Neuronal stem cell (in vitro differentiated cells): ENCODE measurements at regions not wholly inside any gene's neighbourhood (a gene's known extent, or its start where the extent isn't known, plus 50 kb on each side); places are given as distances from the start of the nearest gene placed in this dataset.

Source experiments
- DNase-seq: peaks from one replicate; pipeline ENCODE4 v3.0.0-alpha.2; 2013; ENCODE audit warnings: low spot score
- H2AFZ ChIP-seq: one replicate; pipeline ENCODE4 v1.6.1; 2013; ENCODE audit warnings: mild to moderate bottlenecking, low read length, inconsistent platforms
- H2AK5ac ChIP-seq: 2 replicates; pipeline ENCODE4 v1.6.1; 2013; ENCODE audit warnings: low read depth, mild to moderate bottlenecking, inconsistent platforms, low read length, moderate library complexity, mixed read lengths
- H2BK120ac ChIP-seq: 2 replicates; pipeline ENCODE4 v1.6.1; 2013; ENCODE audit warnings: low read depth, mild to moderate bottlenecking, inconsistent platforms, low read length, moderate library complexity, mixed read lengths
- H2BK12ac ChIP-seq: one replicate; pipeline ENCODE4 v1.6.1; 2013; ENCODE audit warnings: low read length, inconsistent platforms
- H2BK15ac ChIP-seq: 2 replicates; pipeline ENCODE4 v1.6.1; 2013; ENCODE audit warnings: mild to moderate bottlenecking, low read length, inconsistent platforms, mixed read lengths
- H2BK5ac ChIP-seq: one replicate; pipeline ENCODE4 v1.6.1; 2013; ENCODE audit warnings: inconsistent platforms, mild to moderate bottlenecking, low read length, moderate library complexity
- H3K14ac ChIP-seq: one replicate; pipeline ENCODE4 v1.6.1; 2013; ENCODE audit warnings: low read length, inconsistent platforms
- H3K18ac ChIP-seq: 2 replicates; pipeline ENCODE4 v1.6.1; 2013; ENCODE audit warnings: low read length, inconsistent platforms
- H3K23ac ChIP-seq: 2 replicates; pipeline ENCODE4 v1.6.1; 2013; ENCODE audit warnings: low read depth, mild to moderate bottlenecking, mixed read lengths, low read length, inconsistent platforms; ENCODE audit not compliant: poor library complexity
- H3K27ac ChIP-seq: replicated peaks from 3 replicates; pipeline ENCODE4 v1.5.1; 2013; ENCODE audit warnings: low read length, inconsistent platforms
- H3K27me3 ChIP-seq, 3 experiments: 2 replicates each; pipeline ENCODE4 v1.6.1; 2013; ENCODE audit warnings: low read length in 3 of 3, mild to moderate bottlenecking in 2 of 3, inconsistent platforms in 1 of 3, low read depth in 1 of 3, mixed read lengths in 1 of 3, moderate library complexity in 1 of 3; ENCODE audit not compliant: control insufficient read depth in 3 of 3, insufficient read depth in 3 of 3
- H3K36me3 ChIP-seq, 2 donors: replicated peaks in 1 of 2; 2 replicates each; pipeline ENCODE4 v1.6.1; 2013; ENCODE audit warnings: low read length in 2 of 2; ENCODE audit not compliant: control insufficient read depth in 2 of 2, insufficient read depth in 2 of 2
- H3K4ac ChIP-seq: 2 replicates; pipeline ENCODE4 v1.6.1; 2013; ENCODE audit warnings: inconsistent platforms, mild to moderate bottlenecking, low read length, moderate library complexity
- H3K4me1 ChIP-seq, 2 donors: 1 replicate in 1 of 2; 2 replicates in 1 of 2; pipeline ENCODE4 v1.6.1; 2013; ENCODE audit warnings: low read length in 2 of 2, low read depth in 1 of 2; ENCODE audit not compliant: control insufficient read depth in 2 of 2, insufficient read depth in 1 of 2
- H3K4me2 ChIP-seq: one replicate; pipeline ENCODE4 v1.6.1; 2013; ENCODE audit warnings: mild to moderate bottlenecking, low read length, inconsistent platforms; ENCODE audit not compliant: insufficient read depth, poor library complexity, severe bottlenecking
- H3K4me3 ChIP-seq, 2 donors: 2 replicates each; pipeline ENCODE4 v1.5.1; 2013; ENCODE audit warnings: low read length in 2 of 2, mild to moderate bottlenecking in 2 of 2, inconsistent platforms in 1 of 2, moderate library complexity in 1 of 2
- H3K79me1 ChIP-seq: one replicate; pipeline ENCODE4 v1.6.1; 2013; ENCODE audit warnings: low read depth, mild to moderate bottlenecking, inconsistent platforms, low read length, moderate library complexity
- H3K9ac ChIP-seq: one replicate; pipeline ENCODE4 v1.6.1; 2013; ENCODE audit warnings: mild to moderate bottlenecking, low read depth, low read length, inconsistent platforms; ENCODE audit not compliant: poor library complexity
- H3K9me3 ChIP-seq, 2 donors: replicated peaks in 1 of 2; 2 replicates each; pipeline versions ENCODE3 to v1.6.1; 2013; ENCODE audit warnings: low read length in 2 of 2, mild to moderate bottlenecking in 2 of 2, inconsistent platforms in 1 of 2, low read depth in 1 of 2, mixed read lengths in 1 of 2, moderate library complexity in 1 of 2; ENCODE audit not compliant: control insufficient read depth in 2 of 2, insufficient read depth in 1 of 2
- H4K8ac ChIP-seq: one replicate; pipeline ENCODE4 v1.6.1; 2013; ENCODE audit warnings: low read depth, mild to moderate bottlenecking, inconsistent platforms, low read length, moderate library complexity
- H4K91ac ChIP-seq: one replicate; pipeline ENCODE4 v1.6.1; 2013; ENCODE audit warnings: low read length, low read depth, mild to moderate bottlenecking, inconsistent platforms; ENCODE audit not compliant: poor library complexity
- WGBS, 2 donors: extraction: QIAGEN DNeasy Blood & Tissue Kit; methylation state at CpG; one replicate each; pipeline ENCODE4 v1.1.7; 2013; ENCODE audit warnings: missing lambda C conversion rate in 2 of 2, mixed read lengths in 1 of 2; ENCODE audit not compliant: insufficient read length in 2 of 2, insufficient replicate concordance in 1 of 2; ENCODE audit errors: extremely low coverage in 2 of 2; 5-methylcytosine and 5-hydroxymethylcytosine counted together

GRCh38 chr16:35181422-35182030, 1722.1 kb downstream of the TP53TG3F start:
- Histone ChIP-seq H3K18ac (no peak overlapping the region), H3K27me3 (no peaks in the 10 kb centered on the region), H3K4me3 (peak overlapping the region in 1 of 2 donors; percentile 40), H2BK5ac (no peak overlapping the region), H2BK120ac (no peak overlapping the region), H3K9me3 (peaks cover 0 to 64% of the 10 kb centered on the region in 2 donors), H4K91ac (no peak overlapping the region), H3K79me1 (no peaks in the 10 kb centered on the region), H3K27ac (no peak overlapping the region), H3K14ac (no peak overlapping the region), H2BK12ac (no peak overlapping the region), H3K4ac (no peak overlapping the region), H2AK5ac (no peak overlapping the region), H3K36me3 (no peaks in the 10 kb centered on the region), H2AFZ (no peak overlapping the region), H2BK15ac (no peak overlapping the region), H4K8ac (no peak overlapping the region), H3K23ac (no peak overlapping the region), H3K4me2 (no peak overlapping the region), H3K4me1 (no peaks in the 10 kb centered on the region), H3K9ac (peak overlapping the region; percentile 37)
- no CpG with 5 or more reads among the region's 6 CpGs for WGBS, 2 donors
- no peak for DNase-seq

DNA sequence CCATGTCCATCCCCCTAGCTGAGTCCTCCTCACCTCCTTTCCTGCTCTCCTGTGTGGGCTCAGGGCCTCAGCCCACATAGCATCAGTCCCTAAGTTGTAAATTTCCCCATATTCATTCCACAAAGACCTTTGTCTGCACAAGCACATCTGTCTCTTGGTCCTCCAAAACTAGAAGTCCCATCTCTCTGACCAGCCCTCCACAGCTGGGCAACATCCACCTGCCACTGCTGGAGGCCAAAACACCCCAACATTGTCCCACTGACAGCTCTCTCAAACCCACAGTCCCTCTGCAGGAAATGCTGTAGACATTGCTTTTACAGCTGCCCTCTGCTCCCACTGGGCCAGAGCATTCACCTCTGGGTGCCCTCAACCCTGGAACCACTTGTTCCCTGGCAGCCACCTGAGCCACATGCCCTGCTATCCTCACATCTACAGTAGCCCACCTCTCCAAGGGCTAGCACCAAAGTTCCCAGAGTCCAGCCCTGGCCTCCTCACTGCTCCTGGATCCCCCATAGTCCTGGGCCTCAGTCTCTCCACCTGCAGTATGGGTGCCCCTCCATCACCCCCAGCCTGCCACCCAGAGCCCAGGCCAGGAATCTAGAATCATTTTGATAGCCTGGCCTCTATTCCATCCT, 1722.7 kb downstream of the TP53TG3F start:
- Histone ChIP-seq H3K9me3 (peaks cover 0 to 64% of the 10 kb centered on the region in 2 donors), H2AK5ac (no peak overlapping the region), H3K36me3 (no peaks in the 10 kb centered on the region)

GRCh38 chr16:35182943-35183550, 1723.6 kb downstream of the TP53TG3F start:
- no peak overlapping the region for H3K14ac ChIP-seq
- H3K18ac ChIP-seq: no peak overlapping the region
- peak overlapping the region in 1 of 2 donors; percentile 57 for H3K4me3 ChIP-seq
- H2BK15ac ChIP-seq: no peak overlapping the region
- no peaks in the 10 kb centered on the region for H3K4me1 ChIP-seq
- peaks cover 0 to 67% of the 10 kb centered on the region in 2 donors for H3K9me3 ChIP-seq
- H3K4ac ChIP-seq: no peak overlapping the region
- no peak overlapping the region for H2BK5ac ChIP-seq
- peaks cover 2% of the 10 kb centered on the region for H3K79me1 ChIP-seq
- DNase-seq: no peak
- no peak overlapping the region for H2AK5ac ChIP-seq
- no CpG with 5 or more reads among the region's 6 CpGs for WGBS, 2 donors
- H2BK12ac ChIP-seq: no peak overlapping the region
- no peak overlapping the region for H3K23ac ChIP-seq
- H3K4me2 ChIP-seq: no peak overlapping the region
- no peaks in the 10 kb centered on the region for H3K27me3 ChIP-seq
- H3K9ac ChIP-seq: no peak overlapping the region
- H2AFZ ChIP-seq: no peak overlapping the region
- no peak overlapping the region for H4K8ac ChIP-seq
- no peak overlapping the region for H4K91ac ChIP-seq
- H3K36me3 ChIP-seq: no peaks in the 10 kb centered on the region
- H3K27ac ChIP-seq: no peak overlapping the region
- H2BK120ac ChIP-seq: no peak overlapping the region

More for the DNA sequence above, 1722.7 kb downstream of the TP53TG3F start:
- Histone ChIP-seq H3K18ac (no peak overlapping the region), H3K79me1 (peaks cover 2% of the 10 kb centered on the region), H3K27ac (no peak overlapping the region), H3K4me1 (no peaks in the 10 kb centered on the region), H3K9ac (peak overlapping the region; percentile 37), H3K23ac (no peak overlapping the region), H3K4ac (no peak overlapping the region), H2BK15ac (no peak overlapping the region), H2AFZ (no peak overlapping the region), H4K91ac (no peak overlapping the region), H4K8ac (no peak overlapping the region), H2BK5ac (no peak overlapping the region), H3K4me3 (peak overlapping the region in 1 of 2 donors; percentile 60), H3K27me3 (no peaks in the 10 kb centered on the region), H2BK120ac (no peak overlapping the region), H3K14ac (no peak overlapping the region), H2BK12ac (no peak overlapping the region), H3K4me2 (no peak overlapping the region)
- no peak for DNase-seq

DNA sequence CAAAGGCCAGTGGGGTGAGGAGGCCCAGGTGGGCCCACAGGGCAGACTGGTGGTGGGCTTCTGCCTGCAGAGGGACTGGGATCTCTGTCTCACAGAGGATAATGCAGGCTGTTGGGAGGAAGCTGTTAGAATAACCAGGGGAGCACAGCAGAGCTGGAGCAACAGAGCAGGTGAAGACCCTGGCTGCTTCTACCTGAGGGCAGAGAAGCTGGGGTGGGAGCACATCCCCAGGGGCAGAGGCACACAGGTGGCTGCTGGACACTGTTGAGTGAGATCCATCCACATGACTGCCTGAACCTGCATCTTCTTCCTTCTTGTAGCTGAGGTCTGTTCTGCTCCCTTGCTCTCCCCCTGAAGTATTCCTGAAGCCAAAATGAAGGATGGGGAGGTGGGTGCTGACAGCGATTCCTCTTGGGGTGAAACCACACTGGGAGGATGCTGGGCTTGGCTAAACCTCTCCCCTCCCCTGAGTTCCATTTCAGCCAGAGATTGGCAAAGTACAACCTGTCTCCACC, 1725.0 kb downstream of the TP53TG3F start:
- Histone ChIP-seq H3K9me3 (peaks cover 0 to 73% of the 10 kb centered on the region in 2 donors), H4K91ac (no peak overlapping the region), H2BK15ac (no peak overlapping the region), H3K36me3 (no peaks in the 10 kb centered on the region), H2BK12ac (no peak overlapping the region), H3K27ac (no peak overlapping the region), H3K27me3 (no peaks in the 10 kb centered on the region), H3K4me2 (no peak overlapping the region), H3K9ac (no peak overlapping the region), H2BK120ac (no peak overlapping the region), H3K4ac (no peak overlapping the region), H4K8ac (no peak overlapping the region), H2BK5ac (no peak overlapping the region), H2AFZ (no peak overlapping the region), H3K23ac (no peak overlapping the region), H3K4me1 (no peaks in the 10 kb centered on the region), H2AK5ac (no peak overlapping the region), H3K4me3 (no peak overlapping the region), H3K79me1 (peaks cover 2% of the 10 kb centered on the region), H3K18ac (no peak overlapping the region), H3K14ac (no peak overlapping the region)
- WGBS, 2 donors: no CpG with 5 or more reads among the region's 1 CpG
- DNase-seq: no peak
